ENCODE measurements at regions not wholly inside any gene's neighbourhood (a gene's known extent, or its start where the extent isn't known, plus 50 kb on each side); places are given as distances from the start of the nearest gene placed in this dataset.

DNA sequence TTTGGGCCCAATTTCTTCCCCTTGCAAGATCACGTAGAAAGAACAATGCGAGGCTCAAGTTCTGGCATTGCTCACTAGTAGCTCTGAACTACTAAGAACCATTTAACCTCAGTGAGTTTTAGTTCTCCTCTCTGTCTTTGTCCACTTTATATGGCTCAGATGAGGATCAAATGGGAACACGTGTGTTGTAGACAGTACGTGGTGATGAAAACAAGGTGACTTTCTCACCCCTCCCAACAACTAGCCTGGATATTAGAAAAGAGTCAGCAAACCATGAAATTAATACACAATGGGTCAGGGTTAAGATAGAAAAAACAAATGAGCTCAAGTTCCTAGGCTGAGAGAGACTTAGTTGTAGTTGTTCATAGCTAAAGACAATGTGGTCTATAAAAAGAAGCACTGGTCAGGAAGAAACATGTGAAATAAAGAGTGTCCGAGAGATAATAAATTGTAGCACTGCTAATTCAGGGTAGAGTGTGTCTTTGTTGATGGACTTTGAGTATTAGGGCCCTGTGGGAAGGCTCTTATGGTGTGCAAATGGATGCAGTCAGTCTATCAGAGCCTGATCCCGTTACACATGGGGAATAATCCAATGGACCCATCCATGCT, 417.0 kb downstream of the HAPSTR1 start:
- ChIA-PET POLR2A (no interaction called here), CTCF (no interaction called here)
- no peaks in the 10 kb centered on the region for H3K36me3 ChIP-seq (ENCODE audit: control insufficient read depth, insufficient read depth, low read length)

DNA sequence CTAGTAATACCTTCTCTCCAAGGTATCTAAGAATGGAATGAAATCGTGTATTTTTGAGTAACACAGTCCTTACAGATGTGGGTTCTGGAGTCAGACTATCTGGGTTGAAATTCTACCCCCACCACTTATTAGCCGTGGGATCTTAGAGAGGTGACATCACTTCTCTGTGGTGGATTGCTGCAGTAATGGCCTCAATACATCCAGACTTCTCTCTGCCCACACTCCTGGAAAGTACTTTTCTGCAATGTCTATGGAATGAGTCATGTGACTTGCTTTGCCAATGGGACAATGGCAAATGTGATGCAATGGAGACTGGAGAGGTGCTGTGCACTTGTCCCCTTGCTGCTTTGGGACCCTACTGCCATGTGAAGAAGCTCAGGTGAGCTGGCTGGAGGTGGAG, 418.2 kb downstream of the HAPSTR1 start:
- ChIA-PET CTCF (no interaction called here), POLR2A (no interaction called here)
- Histone ChIP-seq H3K27me3 (ENCODE audit: control insufficient read depth, insufficient read depth, low read length) (no peaks in the 10 kb centered on the region), H3K36me3 (ENCODE audit: control insufficient read depth, insufficient read depth, low read length) (no peaks in the 10 kb centered on the region), H3K4me3 (ENCODE audit: low read depth, low read length) (no peak overlapping the region)
- TF ChIP-seq, protein P1, sequence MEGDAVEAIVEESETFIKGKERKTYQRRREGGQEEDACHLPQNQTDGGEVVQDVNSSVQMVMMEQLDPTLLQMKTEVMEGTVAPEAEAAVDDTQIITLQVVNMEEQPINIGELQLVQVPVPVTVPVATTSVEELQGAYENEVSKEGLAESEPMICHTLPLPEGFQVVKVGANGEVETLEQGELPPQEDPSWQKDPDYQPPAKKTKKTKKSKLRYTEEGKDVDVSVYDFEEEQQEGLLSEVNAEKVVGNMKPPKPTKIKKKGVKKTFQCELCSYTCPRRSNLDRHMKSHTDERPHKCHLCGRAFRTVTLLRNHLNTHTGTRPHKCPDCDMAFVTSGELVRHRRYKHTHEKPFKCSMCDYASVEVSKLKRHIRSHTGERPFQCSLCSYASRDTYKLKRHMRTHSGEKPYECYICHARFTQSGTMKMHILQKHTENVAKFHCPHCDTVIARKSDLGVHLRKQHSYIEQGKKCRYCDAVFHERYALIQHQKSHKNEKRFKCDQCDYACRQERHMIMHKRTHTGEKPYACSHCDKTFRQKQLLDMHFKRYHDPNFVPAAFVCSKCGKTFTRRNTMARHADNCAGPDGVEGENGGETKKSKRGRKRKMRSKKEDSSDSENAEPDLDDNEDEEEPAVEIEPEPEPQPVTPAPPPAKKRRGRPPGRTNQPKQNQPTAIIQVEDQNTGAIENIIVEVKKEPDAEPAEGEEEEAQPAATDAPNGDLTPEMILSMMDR (IDR thresholded peaks at IDR 0.05; ENCODE audit: insufficient read depth, low read depth, low read length) = no peak
- DNase-seq (ENCODE audit: low read depth) = no peak

More for the DNA sequence above, 417.0 kb downstream of the HAPSTR1 start:
- Histone ChIP-seq H3K27me3 (ENCODE audit: control insufficient read depth, insufficient read depth, low read length) (no peaks in the 10 kb centered on the region), H3K4me3 (ENCODE audit: low read depth, low read length) (no peak overlapping the region)
- TF ChIP-seq, protein P1 (IDR thresholded peaks at IDR 0.05; ENCODE audit: insufficient read depth, low read depth, low read length) = no peak
- no peak for DNase-seq (ENCODE audit: low read depth)

DNA sequence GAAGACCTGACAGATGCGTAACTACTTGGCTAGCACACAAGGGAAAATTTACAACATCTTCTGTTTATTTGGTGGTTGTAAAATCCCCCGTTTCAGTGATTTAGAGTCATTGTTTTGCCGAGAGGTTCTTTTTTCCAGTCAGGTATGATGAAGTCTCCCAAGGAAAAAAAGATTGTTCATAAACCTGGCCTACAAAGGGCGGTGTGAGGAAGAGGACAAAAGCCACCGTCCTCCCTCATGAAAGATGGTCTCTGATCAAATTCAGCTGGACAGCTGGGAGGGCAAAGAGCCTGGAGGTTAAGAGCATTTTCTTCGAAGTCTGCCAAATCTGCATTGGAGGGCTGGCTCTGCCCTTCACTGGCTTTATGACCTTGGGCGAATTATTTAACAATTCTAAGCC, 419.9 kb downstream of the HAPSTR1 start:
- Histone ChIP-seq H3K36me3 (ENCODE audit: control insufficient read depth, insufficient read depth, low read length) (no peaks in the 10 kb centered on the region), H3K4me3 (ENCODE audit: low read depth, low read length) (no peak overlapping the region), H3K27me3 (ENCODE audit: control insufficient read depth, insufficient read depth, low read length) (no peaks in the 10 kb centered on the region)
- ChIA-PET CTCF (no interaction called here), POLR2A (no interaction called here)
- TF ChIP-seq, protein P1 (IDR thresholded peaks at IDR 0.05; ENCODE audit: insufficient read depth, low read depth, low read length) = no peak
- DNase-seq (ENCODE audit: low read depth) = no peak

- ChIA-PET CTCF (no interaction called here), POLR2A (no interaction called here)
- no peak overlapping the region for H3K4me3 ChIP-seq (ENCODE audit: low read depth, low read length)
- TF ChIP-seq, protein P1 (IDR thresholded peaks at IDR 0.05; ENCODE audit: insufficient read depth, low read depth, low read length) = no peak
- H3K27me3 ChIP-seq (ENCODE audit: control insufficient read depth, insufficient read depth, low read length) = no peaks in the 10 kb centered on the region
- H3K36me3 ChIP-seq (ENCODE audit: control insufficient read depth, insufficient read depth, low read length) = no peaks in the 10 kb centered on the region
- no peak for DNase-seq (ENCODE audit: low read depth)
These were observed 425.0 kb downstream of the HAPSTR1 start for GRCh38 chr16:9516444-9516843.

DNA sequence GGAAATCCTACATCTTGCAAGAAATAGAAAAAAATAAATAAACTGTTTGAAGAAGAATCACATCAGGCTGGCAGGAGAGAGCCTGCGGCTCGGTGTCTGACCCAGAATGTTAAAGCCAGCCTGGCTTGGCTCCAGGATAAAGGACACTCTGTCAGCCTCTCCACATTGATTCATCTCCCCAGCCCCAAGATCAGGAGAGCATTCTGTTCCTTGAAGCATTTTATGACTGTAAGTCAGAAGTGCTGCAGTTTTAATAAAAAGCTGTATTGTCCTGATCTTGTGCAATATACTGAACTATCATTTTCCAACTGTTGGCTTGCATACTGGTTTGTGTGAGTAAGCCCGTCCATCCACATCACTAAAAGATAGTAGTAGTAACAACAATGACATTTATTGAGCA, 426.6 kb downstream of the HAPSTR1 start:
- TF ChIP-seq, protein P1 (IDR thresholded peaks at IDR 0.05; ENCODE audit: insufficient read depth, low read depth, low read length) = no peak
- Histone ChIP-seq H3K4me3 (ENCODE audit: low read depth, low read length) (no peak overlapping the region), H3K36me3 (ENCODE audit: control insufficient read depth, insufficient read depth, low read length) (no peaks in the 10 kb centered on the region), H3K27me3 (ENCODE audit: control insufficient read depth, insufficient read depth, low read length) (no peaks in the 10 kb centered on the region)
- POLR2A ChIA-PET = no interaction called here
- CTCF ChIA-PET = no interaction called here
- DNase-seq (ENCODE audit: low read depth) = no peak

Data from BJ (cell line).